ENCODE measurements at regions not wholly inside any gene's neighbourhood (a gene's known extent, or its start where the extent isn't known, plus 50 kb on each side); places are given as distances from the start of the nearest gene placed in this dataset.

- POLR2A ChIA-PET: no interaction called here
- no peak overlapping the region for H3K4me3 Mint-ChIP-seq
- H3K27me3 Mint-ChIP-seq: no peaks in the 10 kb centered on the region
- CTCF ChIA-PET: no interaction called here
- H3K9me3 Mint-ChIP-seq: no peaks in the 10 kb centered on the region
- H3K36me3 Mint-ChIP-seq (ENCODE audit: low read depth): no peaks in the 10 kb centered on the region
- no peaks in the 10 kb centered on the region for H3K4me1 Mint-ChIP-seq
- no peak for DNase-seq
- H3K27ac Mint-ChIP-seq: no peak overlapping the region
Observed at GRCh38 chr2:37527361-37527760, 144.1 kb downstream of the CDC42EP3 start.

GRCh38 chr2:37529830-37530415, 141.5 kb downstream of the CDC42EP3 start:
- Mint-ChIP-seq H3K9me3 (no peaks in the 10 kb centered on the region), H3K27ac (no peak overlapping the region), H3K36me3 (ENCODE audit: low read depth) (no peaks in the 10 kb centered on the region), H3K27me3 (no peaks in the 10 kb centered on the region), H3K4me3 (no peak overlapping the region), H3K4me1 (no peaks in the 10 kb centered on the region)
- ChIA-PET CTCF (interaction anchor here (0.6 to 1.9 kb wide), 3 partner anchors 9 to 377 kb away, joined by 4 to 5 read pairs (median 4); no protein-coding TSS in a partner anchor), POLR2A (no interaction called here)
- no peak for DNase-seq

- DNase-seq: no peak
- no peak overlapping the region for H3K27ac Mint-ChIP-seq
- H3K9me3 Mint-ChIP-seq: no peaks in the 10 kb centered on the region
- POLR2A ChIA-PET: no interaction called here
- H3K4me3 Mint-ChIP-seq: no peak overlapping the region
- no peaks in the 10 kb centered on the region for H3K36me3 Mint-ChIP-seq (ENCODE audit: low read depth)
- no peaks in the 10 kb centered on the region for H3K27me3 Mint-ChIP-seq
- peaks cover 5% of the 10 kb centered on the region for H3K4me1 Mint-ChIP-seq
- CTCF ChIA-PET: no interaction called here
Observed at GRCh38 chr2:37532503-37532902, 138.9 kb downstream of the CDC42EP3 start.

- Mint-ChIP-seq H3K27me3 (peaks cover 5% of the 10 kb centered on the region), H3K9me3 (no peaks in the 10 kb centered on the region), H3K4me3 (no peak overlapping the region), H3K36me3 (ENCODE audit: low read depth) (no peaks in the 10 kb centered on the region), H3K27ac (no peak overlapping the region), H3K4me1 (peaks cover 5% of the 10 kb centered on the region)
- no peak for DNase-seq
- POLR2A ChIA-PET: no interaction called here
- CTCF ChIA-PET: interaction anchor here (0.5 to 2.1 kb wide), 4 partner anchors 9 to 273 kb away, joined by 3 to 6 read pairs (median 4); no protein-coding TSS in a partner anchor
Observed at GRCh38 chr2:37537316-37537715, 134.1 kb downstream of the CDC42EP3 start.

GRCh38 chr2:37541516-37541915, 129.9 kb downstream of the CDC42EP3 start:
- POLR2A ChIA-PET: no interaction called here
- no peak for DNase-seq
- H3K27me3 Mint-ChIP-seq: peaks cover 9% of the 10 kb centered on the region
- H3K9me3 Mint-ChIP-seq: no peaks in the 10 kb centered on the region
- H3K36me3 Mint-ChIP-seq (ENCODE audit: low read depth): no peaks in the 10 kb centered on the region
- CTCF ChIA-PET: no interaction called here
- H3K4me1 Mint-ChIP-seq: no peaks in the 10 kb centered on the region
- no peak overlapping the region for H3K4me3 Mint-ChIP-seq
- H3K27ac Mint-ChIP-seq: no peak overlapping the region

GRCh38 chr2:37543999-37544557, 127.4 kb downstream of the CDC42EP3 start:
- no peak for DNase-seq
- ChIA-PET CTCF (no interaction called here), POLR2A (no interaction called here)
- H3K9me3 Mint-ChIP-seq: peaks cover 5% of the 10 kb centered on the region
- H3K4me3 Mint-ChIP-seq: no peak overlapping the region
- H3K4me1 Mint-ChIP-seq: no peaks in the 10 kb centered on the region
- H3K27me3 Mint-ChIP-seq: peaks cover 9% of the 10 kb centered on the region
- no peak overlapping the region for H3K27ac Mint-ChIP-seq
- peaks cover 4% of the 10 kb centered on the region for H3K36me3 Mint-ChIP-seq (ENCODE audit: low read depth)

- POLR2A ChIA-PET: no interaction called here
- no peaks in the 10 kb centered on the region for H3K4me1 Mint-ChIP-seq
- H3K36me3 Mint-ChIP-seq (ENCODE audit: low read depth): peaks cover 4% of the 10 kb centered on the region
- H3K27ac Mint-ChIP-seq: no peak overlapping the region
- CTCF ChIA-PET: no interaction called here
- H3K27me3 Mint-ChIP-seq: peaks cover 9% of the 10 kb centered on the region
- no peak for DNase-seq
- H3K4me3 Mint-ChIP-seq: no peak overlapping the region
- H3K9me3 Mint-ChIP-seq: peaks cover 5% of the 10 kb centered on the region
Observed at GRCh38 chr2:37544591-37545031, 126.8 kb downstream of the CDC42EP3 start.

- Mint-ChIP-seq H3K27me3 (no peaks in the 10 kb centered on the region), H3K4me3 (no peak overlapping the region), H3K36me3 (ENCODE audit: low read depth) (peaks cover 4% of the 10 kb centered on the region), H3K9me3 (peaks cover 5% of the 10 kb centered on the region), H3K27ac (no peak overlapping the region), H3K4me1 (peaks cover 15% of the 10 kb centered on the region)
- no peak for DNase-seq
- ChIA-PET POLR2A (no interaction called here), CTCF (interaction anchor here (1.1 to 1.6 kb wide), 2 partner anchors 10 to 12 kb away, joined by 3 to 4 read pairs; no protein-coding TSS in a partner anchor)
Observed at GRCh38 chr2:37549598-37549997, 121.8 kb downstream of the CDC42EP3 start.

- Mint-ChIP-seq H3K4me1 (peaks cover 15% of the 10 kb centered on the region), H3K4me3 (no peak overlapping the region), H3K27ac (no peak overlapping the region), H3K27me3 (no peaks in the 10 kb centered on the region), H3K36me3 (ENCODE audit: low read depth) (peaks cover 4% of the 10 kb centered on the region), H3K9me3 (peaks cover 5% of the 10 kb centered on the region)
- POLR2A ChIA-PET: no interaction called here
- DNase-seq: no peak
- CTCF ChIA-PET: interaction anchor here (1.1 to 4.3 kb wide), 3 partner anchors 10 to 20 kb away, joined by 3 to 19 read pairs (median 4); no protein-coding TSS in a partner anchor
Observed at GRCh38 chr2:37550190-37550589, 121.3 kb downstream of the CDC42EP3 start.

GRCh38 chr2:37551783-37552182, 119.7 kb downstream of the CDC42EP3 start:
- Mint-ChIP-seq H3K4me1 (peaks cover 15% of the 10 kb centered on the region), H3K9me3 (peaks cover 5% of the 10 kb centered on the region), H3K36me3 (ENCODE audit: low read depth) (peaks cover 4% of the 10 kb centered on the region), H3K27me3 (no peaks in the 10 kb centered on the region), H3K27ac (no peak overlapping the region), H3K4me3 (no peak overlapping the region)
- no peak for DNase-seq
- ChIA-PET CTCF (interaction anchor here (1.0 to 4.3 kb wide), 3 partner anchors 11 to 52 kb away, joined by 3 to 19 read pairs (median 3); no protein-coding TSS in a partner anchor), POLR2A (no interaction called here)

GRCh38 chr2:37552339-37552738, 119.1 kb downstream of the CDC42EP3 start:
- Mint-ChIP-seq H3K36me3 (ENCODE audit: low read depth) (peaks cover 4% of the 10 kb centered on the region), H3K4me1 (peaks cover 15% of the 10 kb centered on the region), H3K27ac (no peak overlapping the region), H3K4me3 (no peak overlapping the region), H3K27me3 (no peaks in the 10 kb centered on the region), H3K9me3 (peaks cover 7% of the 10 kb centered on the region)
- ChIA-PET POLR2A (no interaction called here), CTCF (interaction anchor here (1.0 to 4.3 kb wide), 4 partner anchors 10 to 53 kb away, joined by 3 to 19 read pairs (median 4); no protein-coding TSS in a partner anchor)
- DNase-seq: no peak

GRCh38 chr2:37553411-37554154, 117.9 kb downstream of the CDC42EP3 start:
- CTCF ChIA-PET: interaction anchor here (1.3 to 4.3 kb wide), 2 partner anchors 9 to 14 kb away, joined by 5 to 19 read pairs; no protein-coding TSS in a partner anchor
- no peaks in the 10 kb centered on the region for H3K27me3 Mint-ChIP-seq
- no peak overlapping the region for H3K4me3 Mint-ChIP-seq
- no peaks in the 10 kb centered on the region for H3K36me3 Mint-ChIP-seq (ENCODE audit: low read depth)
- H3K27ac Mint-ChIP-seq: no peak overlapping the region
- peaks cover 2% of the 10 kb centered on the region for H3K9me3 Mint-ChIP-seq
- POLR2A ChIA-PET: no interaction called here
- peaks cover 17% of the 10 kb centered on the region for H3K4me1 Mint-ChIP-seq
- no peak for DNase-seq

- no peak overlapping the region for H3K27ac Mint-ChIP-seq
- ChIA-PET CTCF (interaction anchor here (4.3 kb wide), 1 partner anchor 9 kb away, joined by 19 read pairs; no protein-coding TSS in a partner anchor), POLR2A (no interaction called here)
- no peak overlapping the region for H3K4me3 Mint-ChIP-seq
- peaks cover 2% of the 10 kb centered on the region for H3K9me3 Mint-ChIP-seq
- peaks cover 19% of the 10 kb centered on the region for H3K4me1 Mint-ChIP-seq
- no peaks in the 10 kb centered on the region for H3K27me3 Mint-ChIP-seq
- H3K36me3 Mint-ChIP-seq (ENCODE audit: low read depth): no peaks in the 10 kb centered on the region
- no peak for DNase-seq
Observed at GRCh38 chr2:37554155-37554510, 117.3 kb downstream of the CDC42EP3 start.
